Thyroid gland (tissue), 4 donors: ENCODE measurements at regions not wholly inside any gene's neighbourhood (a gene's known extent, or its start where the extent isn't known, plus 50 kb on each side); places are given as distances from the start of the nearest gene placed in this dataset.
"Not testable (repeated sequence)": the region's sequence is repeated elsewhere in the genome, so short reads cannot be mapped to it uniquely, and the experiment has no call there.

Experiments used
- DNase-seq, 2 donors: peaks; one replicate each; pipeline ENCODE4 v3.0.0-alpha.2; 2019
- H3K27ac ChIP-seq, 3 donors: fragments of 200-600 bp; sonication (generic); 1 replicate in 2 of 3; 2 replicates in 1 of 3; pipeline ENCODE4 v1.5.1; 2016 to 2019; ENCODE audit warnings: mild to moderate bottlenecking in 1 of 3, moderate library complexity in 1 of 3
- H3K27me3 ChIP-seq: fragments of 200-600 bp; sonication (generic); one replicate; pipeline ENCODE4 v1.5.1; 2019
- H3K36me3 ChIP-seq, 2 donors: fragments of 200-600 bp; sonication (generic); one replicate each; pipeline ENCODE4 v1.5.1; 2016 to 2019
- H3K4me1 ChIP-seq, 2 donors: fragments of 200-600 bp; sonication (generic); one replicate each; pipeline ENCODE4 v1.5.1; 2017 to 2019
- H3K4me3 ChIP-seq, 3 donors: fragments of 200-600 bp; sonication (generic); replicated peaks in 1 of 3; 1 replicate in 2 of 3; 2 replicates in 1 of 3; pipeline ENCODE4 v1.5.1; 2016; ENCODE audit warnings: mild to moderate bottlenecking in 1 of 3
- H3K9me3 ChIP-seq: fragments of 200-600 bp; sonication (generic); one replicate; pipeline ENCODE4 v1.5.1; 2017
- POLR2A ChIP-seq, 2 donors: fragments of 450-650 bp; IDR thresholded peaks; one replicate each; pipeline ENCODE4 v1.6.1; 2017; ENCODE audit warnings: antibody characterized with exemption in 2 of 2, mild to moderate bottlenecking in 2 of 2, moderate library complexity in 1 of 2
- WGBS, 2 donors: methylation state at CpG; one replicate each; pipeline ENCODE4 v1.1.5; 2017; 5-methylcytosine and 5-hydroxymethylcytosine counted together
- intact Hi-C: fragments of 100-400 bp; cut with DNase I; formaldehyde crosslinking; loops from one replicate; pipeline ENCODE4 v1.15.1; 2023
- TF ChIP-seq, protein P1 (sequence below), 6 experiments: fragments of 200-600 bp in 3 of 6; fragments of 450-650 bp in 3 of 6; sonication (generic) in 3 of 6; IDR thresholded peaks; one replicate each; pipeline ENCODE4 v1.5.1; 2016 to 2019; ENCODE audit warnings: antibody characterized with exemption in 6 of 6, mild to moderate bottlenecking in 2 of 6, inconsistent platforms in 1 of 6, moderate library complexity in 1 of 6

DNA sequence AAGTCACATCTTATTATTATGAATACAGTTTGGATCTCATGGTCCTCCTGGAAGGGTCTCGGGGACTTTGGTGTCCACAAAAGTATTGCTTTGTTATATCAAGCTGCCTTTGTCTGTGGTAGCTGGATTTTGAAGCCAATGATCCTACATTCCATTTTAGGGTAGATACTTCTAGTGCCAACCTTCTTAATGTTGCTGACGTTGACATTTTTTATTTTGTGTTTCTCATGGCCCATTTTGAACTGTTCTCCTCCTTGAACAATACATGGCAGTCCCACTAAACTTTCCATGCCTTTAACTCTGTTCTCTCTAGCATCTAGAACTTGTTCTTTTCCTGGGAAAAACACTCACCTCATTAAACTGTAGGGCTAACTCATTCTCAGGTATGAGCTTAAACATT is 425.8 kb downstream of the KCTD16 start:
- Histone ChIP-seq H3K4me1 (peaks cover 6 to 15% of the 10 kb centered on the region in 2 donors), H3K36me3 (no peaks in the 10 kb centered on the region), H3K9me3 (no peaks in the 10 kb centered on the region), H3K27me3 (no peaks in the 10 kb centered on the region), H3K27ac (no peak overlapping the region), H3K4me3 (no peak overlapping the region)
- no peak for TF ChIP-seq POLR2A (IDR thresholded peaks at IDR 0.05)
- TF ChIP-seq, protein P1, sequence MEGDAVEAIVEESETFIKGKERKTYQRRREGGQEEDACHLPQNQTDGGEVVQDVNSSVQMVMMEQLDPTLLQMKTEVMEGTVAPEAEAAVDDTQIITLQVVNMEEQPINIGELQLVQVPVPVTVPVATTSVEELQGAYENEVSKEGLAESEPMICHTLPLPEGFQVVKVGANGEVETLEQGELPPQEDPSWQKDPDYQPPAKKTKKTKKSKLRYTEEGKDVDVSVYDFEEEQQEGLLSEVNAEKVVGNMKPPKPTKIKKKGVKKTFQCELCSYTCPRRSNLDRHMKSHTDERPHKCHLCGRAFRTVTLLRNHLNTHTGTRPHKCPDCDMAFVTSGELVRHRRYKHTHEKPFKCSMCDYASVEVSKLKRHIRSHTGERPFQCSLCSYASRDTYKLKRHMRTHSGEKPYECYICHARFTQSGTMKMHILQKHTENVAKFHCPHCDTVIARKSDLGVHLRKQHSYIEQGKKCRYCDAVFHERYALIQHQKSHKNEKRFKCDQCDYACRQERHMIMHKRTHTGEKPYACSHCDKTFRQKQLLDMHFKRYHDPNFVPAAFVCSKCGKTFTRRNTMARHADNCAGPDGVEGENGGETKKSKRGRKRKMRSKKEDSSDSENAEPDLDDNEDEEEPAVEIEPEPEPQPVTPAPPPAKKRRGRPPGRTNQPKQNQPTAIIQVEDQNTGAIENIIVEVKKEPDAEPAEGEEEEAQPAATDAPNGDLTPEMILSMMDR (IDR thresholded peaks at IDR 0.05) = no peak
- DNase-seq = no peak
- WGBS, 2 donors = 94 to 95% methylated on average over 2 of the region's 2 CpGs
- intact Hi-C loops = no loop called here

DNA sequence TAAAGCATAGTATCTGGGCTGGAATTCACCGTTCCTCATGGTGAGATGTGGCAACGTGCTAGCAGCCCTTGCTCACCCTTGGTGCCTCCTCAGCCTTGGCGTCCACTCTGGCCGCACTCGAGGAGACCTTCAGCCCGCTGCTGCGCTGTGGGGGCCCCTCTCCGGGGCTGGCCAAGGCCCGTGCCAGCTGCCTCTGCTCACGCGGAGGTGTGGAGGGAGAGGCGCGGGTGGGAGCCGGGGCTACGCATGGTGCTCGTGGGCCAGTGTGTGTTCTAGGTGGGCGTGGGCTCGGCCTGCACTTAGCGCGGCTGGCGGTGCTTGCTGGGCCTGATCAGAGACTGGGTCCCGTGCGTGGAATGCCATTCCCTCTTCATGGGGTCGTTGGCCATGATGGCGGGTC is 424.2 kb downstream of the KCTD16 start:
- no peak for DNase-seq
- intact Hi-C loops = no loop called here
- peaks cover 6 to 15% of the 10 kb centered on the region in 2 donors for H3K4me1 ChIP-seq
- no peak for TF ChIP-seq POLR2A (IDR thresholded peaks at IDR 0.05)
- TF ChIP-seq, protein P1 (IDR thresholded peaks at IDR 0.05) = no peak
- no peak overlapping the region for H3K4me3 ChIP-seq
- H3K27me3 ChIP-seq = no peaks in the 10 kb centered on the region
- no peaks in the 10 kb centered on the region for H3K36me3 ChIP-seq
- no peak overlapping the region for H3K27ac ChIP-seq
- WGBS, 2 donors = 92 to 95% methylated on average over 20 to 22 of the region's 25 CpGs
- H3K9me3 ChIP-seq = no peaks in the 10 kb centered on the region

- H3K27ac ChIP-seq, H3K4me3 ChIP-seq, H3K36me3 ChIP-seq, intact Hi-C loops, DNase-seq, H3K27me3 ChIP-seq, H3K9me3 ChIP-seq: not testable (repeated sequence)
- WGBS, 2 donors = 50 to 51% methylated on average over 2 to 4 of the region's 4 CpGs
- peaks cover 6 to 15% of the 10 kb centered on the region in 2 donors for H3K4me1 ChIP-seq
Measured at GRCh38 chr5:144594234-144594633, 423.6 kb downstream of the KCTD16 start.

- no peak for DNase-seq
- Histone ChIP-seq H3K27me3 (no peaks in the 10 kb centered on the region), H3K4me1 (peaks cover 4 to 30% of the 10 kb centered on the region in 2 donors), H3K9me3 (no peaks in the 10 kb centered on the region), H3K27ac (no peak overlapping the region), H3K4me3 (no peak overlapping the region), H3K36me3 (no peaks in the 10 kb centered on the region)
- TF ChIP-seq, protein P1 (IDR thresholded peaks at IDR 0.05) = no peak
- TF ChIP-seq POLR2A (IDR thresholded peaks at IDR 0.05) = no peak
- 48 to 62% methylated on average over 5 of the region's 5 CpGs for WGBS, 2 donors
- intact Hi-C loops = no loop called here
Measured at GRCh38 chr5:144585681-144586080, 415.0 kb downstream of the KCTD16 start.

GRCh38 chr5:144583541-144584449 is 413.1 kb downstream of the KCTD16 start:
- no peak overlapping the region for H3K4me3 ChIP-seq
- TF ChIP-seq, protein P1 (IDR thresholded peaks at IDR 0.05) = no peak
- TF ChIP-seq POLR2A (IDR thresholded peaks at IDR 0.05) = no peak
- H3K4me1 ChIP-seq = peaks cover 4 to 30% of the 10 kb centered on the region in 2 donors
- H3K9me3 ChIP-seq = no peaks in the 10 kb centered on the region
- H3K36me3 ChIP-seq = no peaks in the 10 kb centered on the region
- DNase-seq = no peak
- WGBS, 2 donors = 83 to 84% methylated on average over 7 of the region's 7 CpGs
- no peak overlapping the region for H3K27ac ChIP-seq
- intact Hi-C loops = no loop called here
- no peaks in the 10 kb centered on the region for H3K27me3 ChIP-seq
